GM12878 (cell line): ENCODE measurements at regions not wholly inside any gene's neighbourhood (a gene's known extent, or its start where the extent isn't known, plus 50 kb on each side); places are given as distances from the start of the nearest gene placed in this dataset.

Experiments used
- ATAC-seq: fragments of 200-7000 bp; cut with Tn5 transposase; 3 replicates; pipeline ENCODE4 v1.9.1; 2020; ENCODE audit warnings: mild to moderate bottlenecking, moderate library complexity
- BruUV-seq: library from RNA; stranded (reverse); fragments of 400-500 nt; replicated peaks from 2 replicates; lab custom pipeline; 2021; lab: Mats Ljungman, UMichigan
- CTCF ChIA-PET: fragments of 300-600 bp; sonication (Branson Sonifier 250); formaldehyde crosslinking; extraction: SDS; loops from one replicate; lab custom pipeline; 2021; ENCODE audit warnings: inconsistent platforms; lab: Yijun Ruan, JAX
- POLR2A ChIA-PET: fragments of 350-600 bp; formaldehyde crosslinking; extraction: SDS; loops from one replicate; lab custom pipeline; 2021; ENCODE audit warnings: inconsistent platforms; lab: Charles Lee
- RAD21 ChIA-PET: fragments of 300-600 bp; sonication (Branson Sonifier 250); formaldehyde crosslinking; loops from one replicate; lab custom pipeline; 2023; ENCODE audit warnings: antibody characterized with exemption; ENCODE audit not compliant: unreplicated experiment; lab: Charles Lee
- SMC1A ChIA-PET: fragments of 300-600 bp; sonication (Branson Sonifier 250); formaldehyde crosslinking; loops from one replicate; lab custom pipeline; 2023; ENCODE audit not compliant: unreplicated experiment, uncharacterized antibody; lab: Charles Lee
- DNase-seq: peaks from one replicate; pipeline ENCODE4 v3.0.0-alpha.2; 2011; ENCODE audit warnings: low read depth, low spot score
- FAIRE-seq: peaks from 3 replicates; lab custom pipeline; 2011; peaks lifted over from hg19 to GRCh38; lab: Jason Lieb, UNC
- H2AFZ ChIP-seq: 2 replicates; pipeline ENCODE4 v1.6.0; 2011; ENCODE audit warnings: low read depth, low read length, control low read depth; ENCODE audit not compliant: control insufficient read depth
- H3K27ac ChIP-seq: 2 replicates; pipeline ENCODE4 v1.5.1; 2011; ENCODE audit warnings: control low read depth; ENCODE audit not compliant: control insufficient read depth, insufficient read depth
- H3K27me3 ChIP-seq, 2 experiments: replicated peaks in 1 of 2; 2 replicates each; pipeline versions ENCODE4 v1.6.0 to v1.6.1; 2011; ENCODE audit warnings: low read length in 1 of 2; ENCODE audit not compliant: control insufficient read depth in 2 of 2, insufficient read depth in 2 of 2
- H3K36me3 ChIP-seq, 2 experiments: 2 replicates each; pipeline ENCODE4 v1.5.1; 2011; ENCODE audit warnings: low read length in 1 of 2; ENCODE audit not compliant: control insufficient read depth in 2 of 2, insufficient read depth in 2 of 2
- H3K4me1 ChIP-seq: 2 replicates; pipeline ENCODE4 v1.6.1; 2011; ENCODE audit warnings: mild to moderate bottlenecking, low read length, moderate library complexity, mixed read lengths; ENCODE audit not compliant: control insufficient read depth, insufficient read depth
- H3K4me2 ChIP-seq: 2 replicates; pipeline ENCODE4 v1.6.0; 2011; ENCODE audit warnings: control low read depth; ENCODE audit not compliant: control insufficient read depth, insufficient read depth
- H3K4me3 ChIP-seq: fragments of 200-600 bp; sonication (generic); 2 replicates; pipeline ENCODE4 v1.5.1; 2016
- H3K79me2 ChIP-seq: 2 replicates; pipeline ENCODE4 v1.6.0; 2011; ENCODE audit warnings: low read length; ENCODE audit not compliant: control insufficient read depth, insufficient read depth
- H3K9ac ChIP-seq: 2 replicates; pipeline ENCODE4 v1.8.0; 2011; ENCODE audit warnings: low read length, control low read depth, mixed read lengths; ENCODE audit not compliant: control insufficient read depth, insufficient read depth
- H3K9me3 ChIP-seq: replicated peaks from 3 replicates; pipeline ENCODE4 v1.5.1; 2011; ENCODE audit warnings: mild to moderate bottlenecking, low read length; ENCODE audit not compliant: control insufficient read depth, insufficient read depth
- H4K20me1 ChIP-seq: 2 replicates; pipeline ENCODE4 v1.6.0; 2011; ENCODE audit not compliant: control insufficient read depth, insufficient read depth
- ASH2L ChIP-seq: fragments of 300-600, 200-600 bp; sonication (generic); IDR thresholded peaks from 2 replicates; pipeline ENCODE4 v1.6.1; 2017; ENCODE audit warnings: low read depth, mild to moderate bottlenecking, borderline replicate concordance
- BCL3 ChIP-seq: IDR thresholded peaks from 2 replicates; pipeline ENCODE4 v1.6.1; 2011; ENCODE audit warnings: borderline replicate concordance, low read depth, mild to moderate bottlenecking, moderate library complexity, low read length; ENCODE audit not compliant: insufficient read depth, poor library complexity, severe bottlenecking
- CBFB ChIP-seq: IDR thresholded peaks from 2 replicates; pipeline ENCODE4 v1.6.1; 2016; ENCODE audit warnings: antibody characterized with exemption, low read depth
- CHD1 ChIP-seq: IDR thresholded peaks from 2 replicates; pipeline ENCODE4 v1.6.1; 2012; ENCODE audit warnings: low read depth, low read length, improper control_type of control experiment
- CREB1 ChIP-seq: IDR thresholded peaks from 2 replicates; pipeline ENCODE4 v1.6.1; 2012; ENCODE audit warnings: low read depth, mild to moderate bottlenecking, inconsistent platforms
- ETV6 ChIP-seq, 2 experiments: fragments of 450-650 bp in 1 of 2; IDR thresholded peaks in 1 of 2; conservative IDR thresholded peaks in 1 of 2; 2 replicates each; pipeline ENCODE4 v1.6.1; 2014; ENCODE audit warnings: antibody characterized with exemption in 1 of 2, borderline replicate concordance in 1 of 2, low read depth in 1 of 2, mild to moderate bottlenecking in 1 of 2, moderate library complexity in 1 of 2
- JUND ChIP-seq: IDR thresholded peaks from 2 replicates; pipeline ENCODE4 v1.6.1; 2012; ENCODE audit warnings: low read depth, mild to moderate bottlenecking, low read length, improper control_type of control experiment, moderate library complexity
- MLLT1 ChIP-seq: fragments of 450-650 bp; IDR thresholded peaks from 2 replicates; pipeline ENCODE4 v1.6.1; 2016; ENCODE audit warnings: mild to moderate bottlenecking
- NFYB ChIP-seq: IDR thresholded peaks from 2 replicates; pipeline ENCODE4 v1.6.1; 2011; ENCODE audit warnings: low read depth, mild to moderate bottlenecking, low read length, improper control_type of control experiment, moderate library complexity; ENCODE audit not compliant: insufficient read depth
- NKRF ChIP-seq: fragments of 450-650 bp; conservative IDR thresholded peaks from 2 replicates; pipeline ENCODE4 v1.6.1; 2017; ENCODE audit warnings: mild to moderate bottlenecking, moderate library complexity
- USF2 ChIP-seq: IDR thresholded peaks from 2 replicates; pipeline ENCODE4 v1.6.1; 2011; ENCODE audit warnings: low read depth, low read length, improper control_type of control experiment, borderline replicate concordance
- WRNIP1 ChIP-seq: IDR thresholded peaks from 2 replicates; pipeline ENCODE4 v1.6.1; 2011; ENCODE audit warnings: low read depth, low read length, improper control_type of control experiment, borderline replicate concordance
- ZNF217 ChIP-seq: fragments of 450-650 bp; IDR thresholded peaks from 2 replicates; pipeline ENCODE4 v1.6.1; 2017; ENCODE audit warnings: antibody characterized with exemption, mild to moderate bottlenecking
- WGBS: methylation state at CpG from one replicate; pipeline ENCODE4 v1.1.6; 2016; ENCODE audit warnings: low lambda C conversion rate; ENCODE audit not compliant: insufficient replicate concordance, insufficient coverage; ENCODE audit errors: missing lambda C conversion rate; 5-methylcytosine and 5-hydroxymethylcytosine counted together
- in situ Hi-C: fragments of 300-500 bp; cut with MboI; formaldehyde crosslinking; loops from 9 replicates; pipeline ENCODE4 v1.14.3; 2018; ENCODE audit warnings: mixed read lengths
- intact Hi-C: fragments of 100-400 bp; cut with micrococcal nuclease; formaldehyde crosslinking; loops from one replicate; pipeline ENCODE4 v1.14.2; 2022; ENCODE audit not compliant: unreplicated experiment

GRCh38 chr4:65747386-65747785 is 77.1 kb upstream of the EPHA5 start:
- intact Hi-C loops = no loop called here
- TF ChIP-seq CHD1 (no peak), WRNIP1 (no peak), ASH2L (no peak), NFYB (no peak), ETV6 (conservative IDR thresholded peaks at IDR 0.05 in 1 of 2, IDR thresholded peaks at IDR 0.05 in 1 of 2; ENCODE audit: borderline replicate concordance in 1 of 2, low read depth in 1 of 2) (no peak), MLLT1 (no peak), CREB1 (no peak), NKRF (no peak), CBFB (no peak), ZNF217 (no peak), USF2 (no peak), BCL3 (no peak), JUND (no peak)
- TF ChIP-seq, all 136 proteins: peak for 0
- no peak overlapping the region for H3K4me3 ChIP-seq
- BruUV-seq = no TSS peak
- ChIA-PET POLR2A (no interaction called here), CTCF (no interaction called here), RAD21 (no interaction called here), SMC1A (no interaction called here)
- no peaks in the 10 kb centered on the region for H4K20me1 ChIP-seq
- ATAC-seq (no peak), FAIRE-seq (no peak), DNase-seq (no peak)
- H3K27me3 ChIP-seq = no peaks in the 10 kb centered on the region
- H3K36me3 ChIP-seq = no peaks in the 10 kb centered on the region
- 11% methylated on average over 2 of the region's 2 CpGs for WGBS
- no peak overlapping the region for H3K9ac ChIP-seq
- no peaks in the 10 kb centered on the region for H3K9me3 ChIP-seq
- H3K4me2 ChIP-seq = no peak overlapping the region
- no peak overlapping the region for H2AFZ ChIP-seq
- no peak overlapping the region for H3K27ac ChIP-seq
- in situ Hi-C loops = no loop called here
- no peaks in the 10 kb centered on the region for H3K4me1 ChIP-seq
- H3K79me2 ChIP-seq = no peaks in the 10 kb centered on the region
